Stimulated activated CD4-positive, alpha-beta T cell treated with anti-CD3 and anti-CD28 coated beads, TNF-alpha, amount 100 ng/mL, for 48 hours (primary cell): ENCODE measurements at regions not wholly inside any gene's neighbourhood (a gene's known extent, or its start where the extent isn't known, plus 50 kb on each side); places are given as distances from the start of the nearest gene placed in this dataset.

Experiments used
- DNase-seq, 3 donors: peaks; one replicate each; pipeline ENCODE4 v3.0.0-alpha.2; 2020; ENCODE audit warnings: low read depth in 3 of 3

- DNase-seq = no peak
Measured at GRCh38 chr16:9521749-9522370, 430.4 kb downstream of the HAPSTR1 start.

GRCh38 chr16:9522614-9523013 is 431.2 kb downstream of the HAPSTR1 start:
- DNase-seq = no peak

DNA sequence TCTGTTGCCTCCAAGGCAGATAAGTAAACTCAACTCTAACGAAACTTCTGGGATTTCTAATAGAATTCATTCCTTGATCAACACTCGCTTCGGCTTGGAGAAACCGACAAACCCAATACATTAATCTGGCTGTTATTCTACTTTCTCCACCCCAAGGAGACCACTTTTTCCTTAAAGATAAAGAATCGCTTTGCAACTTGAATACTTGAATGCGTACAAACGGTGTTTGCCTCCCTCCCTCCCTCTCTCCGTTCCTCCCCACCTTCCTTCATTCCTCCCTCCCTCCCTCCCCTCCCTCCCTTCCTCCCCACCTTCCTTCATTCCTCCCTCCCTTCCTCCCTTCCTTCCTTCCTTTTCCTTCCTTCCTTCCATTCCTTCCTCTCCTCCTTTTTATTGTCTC is 432.6 kb downstream of the HAPSTR1 start:
- no peak for DNase-seq

DNA sequence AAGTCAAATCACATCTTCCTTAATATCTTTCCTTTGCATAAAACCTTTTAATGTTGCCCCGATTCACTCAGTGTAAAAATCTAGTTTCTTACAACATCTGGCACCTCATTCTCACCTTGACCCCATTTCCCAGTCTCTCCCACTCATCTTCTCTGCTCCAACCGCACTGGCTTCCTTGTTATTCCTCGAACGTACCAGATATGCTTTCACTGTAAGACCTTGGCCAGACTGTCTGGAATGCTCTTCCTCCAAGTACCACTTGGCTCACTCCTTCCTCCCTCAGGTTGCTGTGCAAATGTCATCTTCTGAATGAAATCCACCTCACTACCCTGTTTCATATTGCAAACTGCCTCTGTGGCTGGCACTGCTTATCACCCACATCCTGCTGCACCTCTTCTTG is 433.6 kb downstream of the HAPSTR1 start:
- no peak for DNase-seq

DNA sequence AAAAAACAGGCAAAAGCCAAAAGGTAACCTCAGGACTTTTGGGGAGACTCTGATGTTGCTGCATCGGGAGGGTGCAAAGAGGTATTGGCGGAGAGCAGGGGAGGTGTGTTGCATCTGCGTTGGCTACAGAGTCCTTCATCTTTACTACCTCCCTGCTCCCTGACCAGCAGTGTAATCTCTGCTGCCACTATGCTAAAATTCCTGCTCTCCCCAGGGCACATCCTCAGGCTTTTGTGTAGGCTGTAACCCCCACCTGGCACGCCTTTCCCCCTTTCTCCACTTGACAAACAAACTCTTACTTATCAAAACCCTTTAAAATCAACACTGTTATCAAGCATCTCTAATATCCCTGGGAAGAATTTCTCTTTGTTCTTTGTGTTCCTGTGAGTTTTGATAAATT is 435.3 kb downstream of the HAPSTR1 start:
- no peak for DNase-seq

GRCh38 chr16:9527976-9528375 is 436.5 kb downstream of the HAPSTR1 start:
- no peak for DNase-seq

DNA sequence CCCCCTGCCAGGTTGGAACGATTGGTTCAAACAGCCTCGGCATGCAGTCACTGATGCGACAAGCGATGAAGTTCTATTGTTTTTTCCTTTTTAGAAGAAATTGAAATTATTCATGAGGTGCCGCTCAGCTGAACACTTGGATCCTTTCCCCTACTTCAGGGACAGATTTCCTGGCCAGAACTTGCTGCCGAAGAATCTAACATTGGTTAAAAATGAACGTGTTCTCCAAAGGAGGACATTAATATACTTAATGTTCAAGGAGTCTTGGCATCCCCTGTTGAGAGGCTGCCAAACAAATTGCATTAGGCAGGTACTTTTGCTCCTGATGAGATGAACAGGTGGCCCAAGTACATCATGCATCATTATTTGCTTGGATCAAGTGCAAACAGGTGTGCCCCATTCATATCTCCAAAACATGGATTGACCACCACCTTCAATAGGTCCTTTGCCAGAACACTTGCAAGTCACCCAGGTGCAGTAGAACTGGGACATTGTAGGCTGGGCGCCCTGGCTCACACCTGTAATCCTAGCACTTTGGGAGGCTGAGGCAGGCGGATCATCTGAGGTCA is 437.2 kb downstream of the HAPSTR1 start:
- no peak for DNase-seq

DNA sequence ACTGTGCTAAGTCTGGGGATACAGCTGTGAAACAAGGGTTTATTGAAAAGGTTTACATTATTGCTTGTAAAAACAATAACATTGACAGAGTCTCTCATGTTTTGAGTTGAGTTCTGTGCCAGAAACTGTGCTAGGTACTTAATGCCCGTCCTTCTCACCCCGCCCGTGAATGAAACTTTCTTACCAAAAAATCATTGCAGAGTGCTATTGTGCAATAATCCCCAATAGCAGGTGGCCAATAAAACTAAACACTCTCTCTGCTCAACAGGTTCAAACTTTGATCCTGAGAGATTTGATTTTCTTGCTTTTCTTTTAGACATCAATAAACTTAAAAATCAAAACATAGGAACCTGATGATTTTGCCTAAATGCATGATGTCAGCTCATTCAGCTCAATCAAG is 441.6 kb downstream of the HAPSTR1 start:
- DNase-seq = no peak

GRCh38 chr16:9534759-9535158 is 443.3 kb downstream of the HAPSTR1 start:
- no peak for DNase-seq

GRCh38 chr16:9536905-9537304 is 445.5 kb downstream of the HAPSTR1 start:
- no peak for DNase-seq

GRCh38 chr16:9539346-9539745 is 447.9 kb downstream of the HAPSTR1 start:
- DNase-seq = no peak

- no peak for DNase-seq
Measured at GRCh38 chr16:9541723-9542122, 450.3 kb downstream of the HAPSTR1 start.

DNA sequence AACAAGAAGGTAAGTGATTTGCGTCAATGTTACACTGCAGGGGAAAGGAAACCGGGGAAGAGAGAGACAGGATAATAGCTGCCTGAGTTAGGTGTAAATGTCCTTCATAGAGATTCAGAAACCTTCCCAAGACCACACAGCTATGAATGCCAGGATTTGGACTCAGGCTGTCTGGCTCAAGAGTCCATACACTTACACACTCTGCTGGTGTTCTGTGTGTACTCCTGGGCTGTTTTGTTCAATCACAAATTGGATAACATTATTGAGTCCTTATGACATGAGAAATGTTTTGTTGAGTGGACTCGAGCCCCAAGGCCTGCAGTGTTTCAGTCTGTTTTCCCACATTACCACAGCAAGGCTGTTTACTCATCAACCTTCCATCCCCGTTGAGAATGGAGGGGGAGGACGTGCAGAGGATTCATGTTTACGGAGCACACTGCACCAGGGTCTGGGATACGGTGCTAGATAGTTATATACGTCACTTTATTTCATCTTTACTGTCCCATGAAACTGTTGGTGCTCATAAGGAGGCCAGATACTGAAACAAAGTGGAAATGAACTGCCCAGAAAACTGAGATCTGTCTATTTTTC is 450.8 kb downstream of the HAPSTR1 start:
- DNase-seq = no peak

DNA sequence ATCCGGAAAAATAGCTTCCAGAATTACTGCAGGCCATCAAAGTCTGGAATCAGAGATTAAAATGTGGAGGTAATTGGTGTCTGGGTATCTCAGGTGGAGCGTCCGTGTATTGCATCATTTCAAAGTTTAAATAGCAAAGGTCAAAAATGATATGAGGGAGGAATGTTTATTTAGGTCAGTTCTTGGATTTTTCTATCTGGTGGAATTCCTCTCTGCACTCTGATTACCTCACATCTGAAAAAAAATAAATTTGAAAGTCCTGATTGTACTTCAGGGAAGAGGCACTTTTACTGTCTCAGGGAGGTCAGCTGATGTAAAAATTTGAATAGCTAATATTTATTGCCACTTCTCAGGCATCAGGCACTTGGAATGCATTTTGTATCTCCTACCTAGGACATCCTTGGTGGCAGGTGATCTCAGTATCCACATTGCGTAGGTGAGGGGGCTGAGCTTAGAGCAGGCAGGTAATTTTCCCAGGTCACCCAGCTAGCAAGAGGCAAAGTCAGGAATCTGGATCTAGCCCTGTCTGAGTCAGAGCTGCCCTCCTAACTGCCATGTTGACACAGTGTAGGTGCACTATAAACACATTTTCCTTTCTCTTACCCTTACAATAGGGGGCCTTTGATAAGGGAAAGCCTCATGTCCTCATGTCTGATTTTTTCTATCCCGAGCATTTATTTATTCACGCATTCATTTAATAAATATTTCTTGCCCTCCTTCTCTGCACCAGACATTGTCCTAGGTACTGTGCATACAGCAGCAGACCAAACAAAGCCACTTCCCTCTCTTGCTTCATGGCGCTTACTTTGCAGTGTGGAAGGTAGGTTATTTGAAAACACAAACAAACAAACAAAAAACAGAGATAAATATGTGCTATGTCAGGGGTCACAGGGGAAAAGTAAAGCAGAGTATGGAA is 454.3 kb downstream of the HAPSTR1 start:
- DNase-seq = no peak

DNA sequence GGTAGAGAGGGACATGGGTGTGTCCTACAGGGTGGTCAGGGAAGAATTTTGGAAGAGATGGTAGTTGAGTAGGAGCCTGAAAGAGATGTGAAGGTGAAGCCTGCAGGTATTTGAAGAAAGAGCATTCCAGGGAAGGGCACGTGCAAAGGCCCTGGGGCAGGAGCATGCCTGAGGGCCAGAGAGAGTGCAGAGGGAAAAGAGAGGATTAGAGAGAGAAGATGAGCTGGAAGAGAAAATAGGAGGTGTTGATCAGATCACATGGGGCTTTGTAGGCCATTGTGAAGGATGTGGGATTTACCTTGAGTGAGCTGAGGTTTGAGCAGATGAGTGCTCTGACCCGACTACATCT is 455.0 kb downstream of the HAPSTR1 start:
- no peak for DNase-seq

GRCh38 chr16:9549487-9549886 is 458.0 kb downstream of the HAPSTR1 start:
- no peak for DNase-seq

DNA sequence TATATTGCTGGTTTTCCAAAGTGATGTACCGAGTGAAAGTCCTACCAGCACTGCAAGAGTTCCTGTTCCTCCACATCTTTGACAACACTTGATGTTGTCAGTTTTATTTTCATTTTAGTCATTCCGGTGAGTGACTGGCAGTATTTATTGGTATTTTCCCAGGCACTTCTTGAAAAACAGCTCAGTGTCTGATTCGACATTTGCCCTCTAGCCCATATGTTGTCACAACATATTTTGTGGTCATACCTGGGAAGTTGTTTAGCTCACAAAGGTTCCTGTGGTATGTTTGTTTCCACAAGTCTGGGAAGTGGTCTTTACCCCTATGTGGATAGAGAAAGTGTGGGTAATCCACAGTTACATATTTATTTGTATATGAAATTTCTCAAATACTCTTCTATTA is 463.6 kb downstream of the HAPSTR1 start:
- DNase-seq = no peak

DNA sequence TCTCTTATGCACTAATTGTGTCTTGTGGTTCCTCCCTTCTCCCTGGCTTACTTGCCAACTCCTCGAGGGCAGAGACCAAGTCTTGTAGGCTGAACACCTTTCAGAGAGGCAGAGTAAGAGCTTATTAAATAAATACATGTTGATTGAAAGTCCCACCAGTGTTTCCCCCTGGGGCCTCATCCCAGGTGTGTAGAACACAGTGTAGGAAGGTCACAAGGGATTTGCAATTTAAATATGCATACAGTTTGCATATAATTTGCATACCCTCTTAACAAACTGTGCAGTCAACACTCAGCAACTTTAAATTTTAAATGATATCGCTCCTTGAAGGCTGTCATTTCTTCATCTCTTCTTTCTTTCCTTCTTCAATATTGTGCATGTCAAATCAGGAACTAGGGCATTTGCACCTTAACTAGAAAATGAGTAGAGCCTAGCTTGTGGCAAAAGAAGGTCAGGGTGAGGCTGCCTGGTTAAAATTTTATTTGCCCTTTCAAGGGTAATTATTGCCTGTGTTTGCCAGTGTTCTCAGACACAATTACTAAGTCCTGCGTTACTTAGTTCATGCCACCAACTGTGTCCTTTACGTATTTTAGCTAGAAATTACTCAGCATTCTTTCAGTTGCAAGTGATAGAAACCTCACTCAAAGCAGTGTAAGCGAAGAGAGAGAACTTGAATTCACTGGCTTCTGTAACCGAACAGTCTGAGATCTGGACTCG is 465.7 kb downstream of the HAPSTR1 start:
- no peak for DNase-seq

DNA sequence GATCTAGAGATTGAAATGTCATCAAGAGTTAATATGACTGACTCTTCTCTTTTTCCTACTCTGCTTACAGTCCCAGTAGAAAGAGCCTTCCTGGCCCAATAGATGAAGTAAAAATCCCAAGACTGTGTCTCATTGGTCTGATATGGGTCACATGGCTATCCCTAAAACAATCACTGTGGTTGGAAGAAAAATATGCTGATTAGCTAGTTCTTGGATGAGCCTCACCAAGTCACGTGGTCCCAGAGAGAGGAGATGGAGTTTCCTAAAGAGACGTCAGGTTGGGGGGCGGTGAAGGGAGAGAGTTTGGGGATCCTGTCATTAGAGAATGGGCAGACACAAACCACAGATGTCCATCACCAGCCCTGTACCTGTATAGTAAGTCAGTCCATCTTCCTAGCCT is 466.3 kb downstream of the HAPSTR1 start:
- DNase-seq = no peak

DNA sequence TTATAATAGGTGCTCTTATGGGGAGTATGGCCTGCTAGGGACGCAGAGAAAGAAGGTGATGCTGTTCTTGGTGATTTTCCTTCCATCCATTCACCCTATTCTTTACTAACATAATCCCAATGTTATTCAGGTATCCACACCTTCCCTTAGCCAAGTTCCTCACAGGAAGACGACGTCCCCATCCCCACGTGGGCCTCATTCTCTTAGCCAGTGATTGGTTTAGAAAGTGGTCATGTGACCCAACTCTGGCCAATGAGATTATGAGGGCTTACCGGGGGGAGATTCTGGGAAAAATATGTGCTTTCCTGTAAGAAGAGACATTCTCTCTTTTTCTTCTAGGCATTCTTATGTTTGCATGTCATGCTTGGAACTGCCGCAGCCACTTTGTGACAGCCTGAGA is 474.7 kb downstream of the HAPSTR1 start:
- no peak for DNase-seq

- no peak for DNase-seq
Measured at GRCh38 chr16:9567666-9568065, 476.2 kb downstream of the HAPSTR1 start.

DNA sequence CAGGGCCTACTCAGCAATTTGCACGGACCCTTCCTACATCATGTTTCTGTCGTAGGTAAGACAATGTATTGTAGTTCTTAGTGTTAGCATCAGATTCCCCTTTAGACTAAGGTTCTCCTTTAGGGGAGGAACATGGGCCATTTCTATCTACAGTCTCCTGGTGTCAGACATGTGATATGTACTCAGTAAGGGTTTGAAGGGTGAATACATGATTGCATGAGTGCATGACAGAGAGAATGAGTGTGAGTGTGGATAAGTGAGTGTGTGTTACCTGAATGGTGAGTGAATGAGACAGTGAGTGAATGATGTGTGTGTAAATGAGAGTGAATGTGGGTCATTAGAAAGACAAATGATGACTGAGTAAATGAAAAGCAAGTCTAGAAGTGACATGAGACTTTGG is 476.8 kb downstream of the HAPSTR1 start:
- DNase-seq = no peak
